Urinary bladder (tissue), 3 donors: ENCODE measurements at regions not wholly inside any gene's neighbourhood (a gene's known extent, or its start where the extent isn't known, plus 50 kb on each side); places are given as distances from the start of the nearest gene placed in this dataset.

ENCODE experiments used
- DNase-seq: peaks from one replicate; pipeline ENCODE4 v3.0.0-alpha.2; 2015; ENCODE audit errors: extremely low spot score
- H3K27ac ChIP-seq: one replicate; pipeline ENCODE4 v1.5.1; 2013; ENCODE audit warnings: low read depth, mild to moderate bottlenecking, moderate library complexity
- H3K36me3 ChIP-seq: one replicate; pipeline ENCODE4 v1.6.1; 2013; ENCODE audit warnings: mild to moderate bottlenecking, moderate library complexity; ENCODE audit not compliant: insufficient read depth
- H3K4me1 ChIP-seq: one replicate; pipeline ENCODE4 v1.6.1; 2013; ENCODE audit warnings: mild to moderate bottlenecking, moderate library complexity; ENCODE audit not compliant: insufficient read depth
- H3K4me3 ChIP-seq: one replicate; pipeline ENCODE4 v1.5.1; 2013; ENCODE audit warnings: low read depth, low read length
- whole genome bisulfite sequencing: extraction: QIAGEN DNeasy Blood & Tissue Kit; methylation state at CpG from one replicate; pipeline ENCODE4 v1.1.7; 2013; 5-methylcytosine and 5-hydroxymethylcytosine counted together
- donor health status: healthy with polysubstance abuse.
- donor health status: healthy.

DNA sequence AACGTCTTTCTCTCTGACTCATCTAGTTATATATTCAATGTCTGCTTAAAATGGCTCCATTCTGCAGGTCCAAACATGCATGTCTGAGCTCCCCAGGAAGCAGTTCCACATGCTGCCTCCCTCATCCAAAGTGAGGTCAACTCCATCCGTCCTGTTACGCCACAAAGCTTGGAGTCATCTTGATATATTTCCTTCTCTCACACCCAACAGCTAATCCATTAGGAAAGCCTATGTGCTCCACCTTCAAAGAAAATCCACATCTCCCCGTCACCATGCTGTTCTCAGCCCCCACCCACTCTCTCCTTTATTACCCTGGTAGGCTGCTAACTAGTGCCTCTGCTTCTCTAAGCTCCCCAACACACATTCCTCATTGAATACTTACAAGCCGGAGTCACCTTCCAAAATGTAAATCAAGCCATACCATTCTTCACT, 130.2 kb upstream of the SYNDIG1 start:
- H3K4me1 ChIP-seq: no peaks in the 10 kb centered on the region
- DNase-seq: no peak

DNA sequence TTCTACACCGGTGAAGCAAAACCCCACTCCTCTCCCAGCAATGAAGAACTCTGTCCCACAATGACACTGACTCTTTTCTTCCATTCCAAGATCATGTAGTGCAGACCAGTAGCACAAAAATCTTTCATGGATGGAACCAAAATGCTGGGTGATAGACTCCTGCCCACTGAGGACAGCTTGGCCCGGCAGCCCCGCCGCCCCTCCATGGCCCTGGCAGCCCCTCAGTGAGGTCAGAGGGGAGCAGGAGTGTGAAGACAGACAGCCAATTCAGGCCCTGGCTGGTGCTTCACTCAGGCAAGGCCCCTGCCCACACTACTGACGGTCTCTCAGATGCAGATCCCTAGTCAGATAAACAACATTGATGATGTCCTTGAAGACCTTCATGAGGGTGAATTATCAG, 131.9 kb upstream of the SYNDIG1 start:
- no peak for DNase-seq

More for the DNA sequence above, 130.2 kb upstream of the SYNDIG1 start:
- H3K4me3 ChIP-seq: no peak overlapping the region
- no peaks in the 10 kb centered on the region for H3K36me3 ChIP-seq
- H3K27ac ChIP-seq: no peak overlapping the region
- 68% methylated on average over 5 of the region's 5 CpGs for WGBS

DNA sequence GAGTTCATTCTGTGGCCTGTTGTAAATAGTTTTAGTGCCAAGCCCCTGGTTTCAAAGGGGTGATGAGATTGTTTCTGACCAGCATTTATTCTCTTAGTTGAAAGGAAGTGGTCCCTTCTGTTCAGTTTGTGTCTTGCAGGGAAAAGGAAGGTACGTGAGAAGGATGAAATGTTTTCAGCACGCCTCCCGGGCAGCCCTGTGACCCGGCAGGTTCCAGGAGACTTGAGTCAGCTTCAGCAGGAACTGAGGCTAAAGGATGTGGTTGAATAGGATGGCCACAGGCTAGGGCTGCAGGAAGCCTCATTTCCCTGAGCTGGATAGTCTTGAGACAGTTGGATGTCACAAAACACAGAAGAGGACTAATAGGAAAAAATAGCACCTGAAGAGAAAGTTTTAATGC, 132.4 kb upstream of the SYNDIG1 start:
- no peak overlapping the region for H3K4me3 ChIP-seq
- 34% methylated on average over 4 of the region's 4 CpGs for WGBS

More for the DNA sequence above, 131.9 kb upstream of the SYNDIG1 start:
- Histone ChIP-seq H3K27ac (no peak overlapping the region), H3K4me3 (no peak overlapping the region), H3K36me3 (no peaks in the 10 kb centered on the region), H3K4me1 (no peaks in the 10 kb centered on the region)
- 74% methylated on average over 5 of the region's 5 CpGs for WGBS

DNA sequence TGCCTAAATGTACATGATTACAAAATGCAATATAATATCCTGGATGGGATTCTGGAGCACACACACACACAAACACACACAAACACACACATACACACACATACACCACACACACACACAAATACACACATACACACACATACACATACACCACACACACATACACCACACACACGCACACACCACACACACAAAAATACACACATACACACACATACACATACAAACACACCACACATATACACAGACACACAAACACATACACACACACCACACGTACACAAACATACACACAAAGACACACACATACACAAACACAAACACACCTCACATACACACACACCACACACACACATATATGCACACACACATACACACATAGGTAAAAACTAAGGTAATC, 134.6 kb upstream of the SYNDIG1 start:
- no peak overlapping the region for H3K4me3 ChIP-seq
- no peaks in the 10 kb centered on the region for H3K4me1 ChIP-seq
- H3K27ac ChIP-seq: no peak overlapping the region
- DNase-seq: no peak
- H3K36me3 ChIP-seq: no peaks in the 10 kb centered on the region
- 86% methylated on average over 2 of the region's 2 CpGs for WGBS

More for the DNA sequence above, 132.4 kb upstream of the SYNDIG1 start:
- Histone ChIP-seq H3K27ac (no peak overlapping the region), H3K36me3 (no peaks in the 10 kb centered on the region), H3K4me1 (no peaks in the 10 kb centered on the region)
- DNase-seq: no peak

DNA sequence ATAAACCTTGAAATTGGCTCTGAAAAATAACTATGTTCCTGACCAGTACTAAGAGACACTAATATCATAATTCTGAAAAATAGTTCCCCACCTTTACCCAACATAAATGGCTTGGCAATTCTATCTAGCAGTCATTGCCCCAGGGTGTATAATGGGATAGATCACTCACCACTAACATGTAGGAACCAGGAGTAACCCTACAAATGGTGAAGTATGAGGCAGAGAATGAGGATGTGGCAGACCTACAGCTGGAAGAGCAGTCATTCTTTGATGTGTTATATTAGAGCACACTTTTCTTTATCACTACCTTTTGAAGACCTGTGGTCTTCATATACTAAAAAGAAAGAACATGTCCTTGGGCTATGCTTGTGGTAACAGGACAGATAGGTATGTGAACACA, 136.5 kb upstream of the SYNDIG1 start:
- no peak overlapping the region for H3K27ac ChIP-seq
- H3K4me1 ChIP-seq: no peaks in the 10 kb centered on the region
- H3K36me3 ChIP-seq: no peaks in the 10 kb centered on the region
- no peak overlapping the region for H3K4me3 ChIP-seq
- no peak for DNase-seq

DNA sequence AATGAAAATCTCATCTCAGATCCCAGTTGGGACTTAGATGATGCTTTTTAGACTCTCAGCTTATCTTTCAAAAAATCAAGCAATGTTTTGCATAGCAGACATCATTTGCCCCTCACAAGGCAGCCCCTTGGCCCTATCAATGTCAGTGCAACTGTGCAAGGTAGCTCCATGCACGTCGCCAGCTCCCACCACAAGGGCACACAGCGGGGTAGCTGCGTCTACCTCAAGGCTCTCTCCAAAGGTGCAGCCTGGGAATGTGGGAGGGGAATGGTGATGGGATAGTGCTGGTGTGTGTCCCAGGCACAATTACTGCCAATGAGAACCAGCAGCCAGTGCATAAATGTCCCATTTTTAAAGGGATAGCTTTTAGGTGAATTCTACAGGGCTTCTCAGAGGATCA, 137.5 kb upstream of the SYNDIG1 start:
- DNase-seq: no peak
- H3K36me3 ChIP-seq: no peaks in the 10 kb centered on the region
- H3K27ac ChIP-seq: no peak overlapping the region
- H3K4me1 ChIP-seq: no peaks in the 10 kb centered on the region
- no peak overlapping the region for H3K4me3 ChIP-seq
- WGBS: 86% methylated on average over 4 of the region's 4 CpGs

DNA sequence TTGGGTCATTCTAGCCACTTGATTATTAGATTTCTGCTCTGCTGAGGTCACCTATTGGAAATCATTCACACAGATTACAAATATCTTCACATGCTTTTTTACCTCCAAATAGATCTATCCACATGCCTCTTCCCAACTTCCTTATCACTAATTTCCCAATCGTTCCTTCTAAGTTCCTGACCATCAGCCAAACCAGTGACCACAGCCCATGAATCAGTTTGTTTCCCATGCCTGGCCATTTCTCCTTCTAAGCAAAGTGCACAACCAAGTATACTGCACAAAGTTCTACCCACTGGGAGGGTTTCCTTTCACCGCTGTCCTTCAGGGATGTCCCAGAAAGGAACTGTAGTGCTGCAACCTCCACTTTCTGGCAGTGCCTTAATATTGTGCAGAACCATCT, 140.5 kb upstream of the SYNDIG1 start:
- WGBS: 79% methylated on average over 2 of the region's 2 CpGs
- Histone ChIP-seq H3K4me1 (no peaks in the 10 kb centered on the region), H3K36me3 (no peaks in the 10 kb centered on the region), H3K27ac (no peak overlapping the region), H3K4me3 (no peak overlapping the region)
- DNase-seq: no peak

DNA sequence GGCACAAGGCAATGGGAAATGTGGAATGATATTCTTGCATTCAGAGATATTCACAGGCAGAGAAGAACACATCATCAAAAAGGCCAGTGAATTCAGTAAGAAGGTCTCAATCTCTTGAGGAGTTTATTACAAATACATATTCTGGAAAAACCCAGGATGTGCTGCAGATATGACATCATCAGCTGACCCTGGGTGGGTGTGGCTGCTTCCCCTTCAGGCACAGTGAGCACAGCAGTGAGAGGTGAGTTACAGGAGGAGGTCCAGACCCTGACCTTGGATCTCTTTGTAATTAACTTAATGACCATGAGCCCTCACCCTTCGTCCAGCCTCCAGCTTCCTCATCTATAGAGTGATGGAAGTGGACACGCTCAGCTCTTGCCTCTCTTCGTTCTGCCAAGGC, 147.5 kb upstream of the SYNDIG1 start:
- Histone ChIP-seq H3K4me3 (no peak overlapping the region), H3K27ac (no peak overlapping the region)
- WGBS: 73% methylated on average over 3 of the region's 3 CpGs

DNA sequence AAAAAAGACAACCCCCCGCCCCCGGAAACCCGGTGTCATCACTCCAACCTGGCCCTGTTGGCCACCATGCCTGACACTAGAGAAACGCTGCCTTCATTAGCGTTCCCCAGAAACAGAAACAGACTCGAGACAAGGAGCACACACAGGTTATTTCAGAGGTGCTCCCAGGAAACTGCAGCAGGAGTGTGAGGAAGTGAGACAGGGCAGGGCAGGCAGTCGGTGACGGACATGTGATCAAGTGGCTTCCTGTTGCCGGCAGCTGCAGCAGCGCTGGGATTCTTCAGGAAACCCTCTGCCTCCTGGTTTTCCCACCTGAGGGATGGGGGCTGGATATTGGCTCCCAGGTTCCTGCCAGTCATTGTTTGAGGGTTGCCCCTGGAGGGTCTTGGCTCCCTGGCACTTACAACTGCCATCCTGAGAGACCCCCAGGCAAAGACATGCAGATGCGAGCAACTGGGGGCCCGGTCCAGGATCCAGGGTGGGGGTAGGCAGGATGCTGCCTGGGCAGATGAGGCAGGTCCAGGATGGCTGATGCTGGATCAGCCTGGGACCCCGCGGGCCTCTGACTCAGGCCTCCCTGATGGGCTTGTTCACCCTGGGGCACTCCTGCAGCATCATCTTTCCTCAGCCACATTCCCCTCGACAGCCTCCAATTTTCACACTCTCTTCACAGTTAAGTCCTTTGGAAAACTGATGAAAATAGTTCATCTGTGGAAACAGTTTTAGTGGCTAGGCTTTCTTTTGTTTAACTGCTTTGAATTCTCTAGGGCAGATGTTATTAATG, 150.7 kb upstream of the SYNDIG1 start:
- Histone ChIP-seq H3K36me3 (no peaks in the 10 kb centered on the region), H3K4me1 (no peaks in the 10 kb centered on the region), H3K4me3 (no peak overlapping the region), H3K27ac (no peak overlapping the region)
- no peak for DNase-seq
- WGBS: 67% methylated on average over 15 of the region's 15 CpGs

More for the DNA sequence above, 147.5 kb upstream of the SYNDIG1 start:
- H3K4me1 ChIP-seq: no peaks in the 10 kb centered on the region
- DNase-seq: no peak
- H3K36me3 ChIP-seq: no peaks in the 10 kb centered on the region

DNA sequence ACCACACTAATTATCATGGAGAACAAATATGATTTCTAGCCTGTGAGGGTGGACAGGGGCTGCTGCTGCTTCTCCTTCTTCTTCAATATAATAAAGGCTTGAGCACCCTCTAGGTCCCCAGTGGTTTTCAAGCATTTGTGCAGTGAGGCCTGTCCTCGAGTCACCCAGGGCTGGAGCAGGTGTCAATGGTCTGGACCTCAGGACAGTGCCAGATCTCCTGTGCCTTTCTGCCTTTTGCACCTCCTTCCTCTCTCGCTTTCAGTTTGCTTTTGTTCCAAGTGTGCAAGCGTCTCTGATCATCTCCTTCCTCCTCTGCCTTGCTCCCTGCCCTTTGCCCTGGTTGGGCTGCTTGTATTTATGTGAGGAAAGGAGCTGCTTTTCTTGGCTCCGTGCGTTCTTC, 152.2 kb upstream of the SYNDIG1 start:
- H3K27ac ChIP-seq: no peak overlapping the region
- 75% methylated on average over 5 of the region's 5 CpGs for WGBS
- H3K4me3 ChIP-seq: no peak overlapping the region
- no peak for DNase-seq
- H3K4me1 ChIP-seq: no peaks in the 10 kb centered on the region
- H3K36me3 ChIP-seq: no peaks in the 10 kb centered on the region

DNA sequence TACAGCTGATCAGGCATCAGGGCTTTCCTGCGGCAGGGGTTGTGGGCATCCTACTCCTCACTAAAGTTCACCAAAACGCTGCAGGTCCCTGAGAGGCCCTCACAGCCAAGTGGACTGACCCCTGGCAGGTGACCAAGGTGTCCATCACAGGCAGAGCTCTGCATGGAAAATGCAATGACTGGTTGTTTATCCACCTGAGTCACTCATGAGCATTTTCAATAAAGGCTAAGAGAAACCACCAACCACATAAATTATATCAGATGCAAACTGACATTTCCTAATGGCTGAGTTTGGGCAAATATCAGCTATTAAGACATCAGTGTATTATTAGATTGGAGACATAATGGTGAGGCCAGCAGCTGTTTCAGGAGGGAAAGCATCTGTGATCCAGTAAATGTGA, 152.7 kb upstream of the SYNDIG1 start:
- H3K4me3 ChIP-seq: no peak overlapping the region
- H3K4me1 ChIP-seq: no peaks in the 10 kb centered on the region
- no peak for DNase-seq
- H3K27ac ChIP-seq: no peak overlapping the region
- 59% methylated on average over 2 of the region's 2 CpGs for WGBS
- H3K36me3 ChIP-seq: no peaks in the 10 kb centered on the region

DNA sequence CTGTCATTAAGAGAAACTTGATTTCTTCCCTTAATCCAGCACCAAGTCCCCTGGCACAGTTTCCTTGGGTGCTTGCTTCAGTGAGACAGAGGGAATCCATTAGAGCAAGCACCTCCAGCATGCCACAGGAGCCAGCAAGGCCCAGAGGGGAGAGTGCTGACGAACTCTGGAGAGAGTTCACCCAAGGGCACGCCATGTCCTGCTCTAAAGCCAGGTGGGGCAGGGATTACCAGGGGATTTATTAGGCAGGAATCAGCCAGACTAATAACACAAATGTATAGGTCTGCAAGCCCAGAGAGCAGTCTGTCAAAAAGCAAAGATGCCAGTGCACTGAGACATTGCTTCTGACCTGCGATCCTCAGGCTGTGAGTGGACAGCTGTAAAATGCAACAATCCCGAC, 155.4 kb upstream of the SYNDIG1 start:
- no peaks in the 10 kb centered on the region for H3K4me1 ChIP-seq
- H3K27ac ChIP-seq: no peak overlapping the region
- H3K4me3 ChIP-seq: no peak overlapping the region
- DNase-seq: no peak
- 63% methylated on average over 4 of the region's 4 CpGs for WGBS
- H3K36me3 ChIP-seq: no peaks in the 10 kb centered on the region

DNA sequence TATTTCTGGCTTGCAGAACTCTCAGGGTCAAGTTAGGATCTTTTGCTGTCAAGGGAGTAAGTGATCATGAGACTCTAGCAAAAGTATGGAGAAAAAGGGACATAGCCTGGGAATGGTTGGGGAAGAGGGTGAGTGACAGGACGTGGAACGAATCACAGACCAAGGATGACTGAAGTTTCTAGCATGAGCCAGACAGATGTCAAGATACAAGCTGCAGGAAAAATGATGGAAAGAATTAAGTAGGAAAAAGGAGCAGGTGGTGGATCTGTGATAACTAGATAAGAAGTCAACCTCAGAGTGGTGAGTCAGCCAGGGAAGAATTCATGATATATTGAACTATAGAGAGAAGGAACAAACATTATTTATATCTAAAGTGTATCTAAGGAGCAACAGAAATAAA, 159.8 kb upstream of the SYNDIG1 start:
- H3K4me3 ChIP-seq: no peak overlapping the region
- no peak overlapping the region for H3K27ac ChIP-seq
- no peaks in the 10 kb centered on the region for H3K36me3 ChIP-seq
- 74% methylated on average over 2 of the region's 2 CpGs for WGBS
- DNase-seq: no peak
- H3K4me1 ChIP-seq: no peaks in the 10 kb centered on the region

DNA sequence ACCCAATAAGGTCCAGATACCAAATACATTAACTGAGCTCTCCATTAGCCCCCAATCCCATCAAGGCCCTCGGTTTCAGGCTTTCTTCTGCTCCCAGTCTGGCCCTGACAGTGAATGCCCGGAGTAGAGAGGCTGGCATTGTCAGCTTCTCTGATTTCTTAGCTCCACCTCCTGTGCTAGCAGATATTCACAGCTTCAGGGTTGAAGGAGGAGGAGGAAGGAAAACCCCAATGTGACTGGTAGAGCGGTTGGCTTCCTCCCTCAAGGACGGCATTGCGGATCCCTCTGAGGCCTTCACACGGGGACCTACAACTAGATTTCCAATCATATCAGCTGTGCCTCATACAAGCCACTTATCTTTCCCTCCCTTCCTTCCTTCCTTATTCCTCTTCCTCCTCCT, 164.1 kb upstream of the SYNDIG1 start:
- no peak overlapping the region for H3K4me3 ChIP-seq
- WGBS: 71% methylated on average over 6 of the region's 6 CpGs
- H3K36me3 ChIP-seq: no peaks in the 10 kb centered on the region
- no peak overlapping the region for H3K27ac ChIP-seq
- no peaks in the 10 kb centered on the region for H3K4me1 ChIP-seq
- DNase-seq: no peak

DNA sequence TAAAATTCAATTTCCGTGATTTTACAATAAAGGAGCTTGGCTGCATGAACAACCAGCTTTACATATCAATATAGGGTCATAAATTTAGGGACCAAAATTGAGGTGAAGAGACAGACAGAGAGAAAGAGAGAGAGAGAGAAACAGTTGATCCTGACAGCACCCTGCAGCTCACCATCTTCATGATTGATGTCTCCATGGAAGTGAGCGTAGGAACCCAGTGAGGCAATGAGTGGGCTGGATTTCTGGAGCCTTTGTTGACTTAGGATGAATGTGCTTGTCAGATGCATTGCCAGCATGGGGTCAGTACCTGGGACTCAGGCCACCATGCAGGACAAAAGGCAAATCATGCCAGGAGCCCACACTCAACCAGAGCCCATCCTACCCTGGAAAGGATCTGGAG, 165.1 kb upstream of the SYNDIG1 start:
- DNase-seq: no peak
- no peaks in the 10 kb centered on the region for H3K36me3 ChIP-seq
- H3K4me1 ChIP-seq: no peaks in the 10 kb centered on the region
- no peak overlapping the region for H3K4me3 ChIP-seq
- 78% methylated on average over 2 of the region's 2 CpGs for WGBS
- no peak overlapping the region for H3K27ac ChIP-seq
